GM21529 (cell line): ENCODE measurements at regions not wholly inside any gene's neighbourhood (a gene's known extent, or its start where the extent isn't known, plus 50 kb on each side); places are given as distances from the start of the nearest gene placed in this dataset.

Experiments
- ATAC-seq: cut with Tn5 transposase; IDR thresholded peaks from one replicate; pipeline ENCODE4 v1.9.1; 2021; ENCODE audit not compliant: unreplicated experiment

DNA sequence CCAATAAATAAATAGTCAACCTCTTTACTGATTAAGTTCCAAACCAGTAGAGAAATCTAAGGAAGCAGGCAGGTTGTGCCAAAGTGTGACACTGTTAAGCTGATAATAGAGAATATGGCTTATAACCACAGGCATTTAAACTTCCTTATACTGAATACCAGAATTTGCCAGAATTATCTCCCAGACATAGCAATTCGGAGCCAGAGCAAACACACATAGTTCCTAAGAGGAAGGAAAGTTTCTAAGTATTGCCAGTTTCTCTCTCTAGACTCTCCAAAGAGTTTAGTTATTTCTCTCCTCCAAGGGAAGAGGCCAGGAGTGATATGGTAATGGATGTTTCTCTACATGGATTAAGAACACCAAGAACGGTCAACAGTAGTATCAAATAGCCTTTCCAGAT, 191.7 kb upstream of the CPEB2 start:
- ATAC-seq = no peak

- ATAC-seq = no peak
Observed at GRCh38 chr4:14812101-14812500, 190.2 kb upstream of the CPEB2 start.

DNA sequence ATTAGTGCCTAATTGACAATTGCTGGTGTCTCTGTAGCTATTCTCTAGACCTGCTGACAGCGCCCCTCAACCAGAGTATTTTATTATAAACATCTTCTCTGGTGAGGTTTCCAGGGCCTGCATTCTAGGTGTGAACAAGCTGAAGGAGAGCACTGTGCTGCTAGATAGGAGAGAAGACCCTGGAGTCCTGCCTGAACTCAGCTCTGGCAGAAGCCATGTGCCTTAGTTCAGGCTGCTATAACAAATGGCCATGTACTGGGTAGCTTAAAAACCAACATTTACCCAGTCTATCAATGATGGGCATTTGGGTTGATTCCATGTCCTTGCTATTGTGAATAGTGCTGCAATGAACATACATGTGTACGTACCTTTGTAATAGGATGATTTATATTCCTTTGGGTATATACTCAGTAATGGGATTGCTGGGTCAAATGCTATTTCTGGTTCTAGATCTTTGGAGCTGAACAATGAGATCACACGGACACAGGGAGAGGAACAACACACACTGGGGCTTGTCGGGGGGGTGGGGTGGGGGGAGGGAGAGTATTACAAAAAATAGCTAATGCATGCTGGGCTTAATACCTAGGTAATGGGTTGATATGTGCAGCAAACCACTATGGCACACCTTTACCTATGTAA, 185.5 kb upstream of the CPEB2 start:
- ATAC-seq = no peak

GRCh38 chr4:14824189-14824588, 178.1 kb upstream of the CPEB2 start:
- no peak for ATAC-seq

GRCh38 chr4:14827111-14827510, 175.2 kb upstream of the CPEB2 start:
- no peak for ATAC-seq

GRCh38 chr4:14829795-14830194, 172.5 kb upstream of the CPEB2 start:
- ATAC-seq = no peak

GRCh38 chr4:14831416-14831815, 170.9 kb upstream of the CPEB2 start:
- ATAC-seq = no peak

GRCh38 chr4:14833053-14833452, 169.2 kb upstream of the CPEB2 start:
- ATAC-seq = no peak

- no peak for ATAC-seq
Observed at GRCh38 chr4:14834382-14834781, 167.9 kb upstream of the CPEB2 start.

- no peak for ATAC-seq
Observed at GRCh38 chr4:14835288-14835687, 167.0 kb upstream of the CPEB2 start.

GRCh38 chr4:14835708-14836425, 166.4 kb upstream of the CPEB2 start:
- ATAC-seq = no peak

- peak; percentile 72 for ATAC-seq
Observed at GRCh38 chr4:14837860-14838259, 164.4 kb upstream of the CPEB2 start.

DNA sequence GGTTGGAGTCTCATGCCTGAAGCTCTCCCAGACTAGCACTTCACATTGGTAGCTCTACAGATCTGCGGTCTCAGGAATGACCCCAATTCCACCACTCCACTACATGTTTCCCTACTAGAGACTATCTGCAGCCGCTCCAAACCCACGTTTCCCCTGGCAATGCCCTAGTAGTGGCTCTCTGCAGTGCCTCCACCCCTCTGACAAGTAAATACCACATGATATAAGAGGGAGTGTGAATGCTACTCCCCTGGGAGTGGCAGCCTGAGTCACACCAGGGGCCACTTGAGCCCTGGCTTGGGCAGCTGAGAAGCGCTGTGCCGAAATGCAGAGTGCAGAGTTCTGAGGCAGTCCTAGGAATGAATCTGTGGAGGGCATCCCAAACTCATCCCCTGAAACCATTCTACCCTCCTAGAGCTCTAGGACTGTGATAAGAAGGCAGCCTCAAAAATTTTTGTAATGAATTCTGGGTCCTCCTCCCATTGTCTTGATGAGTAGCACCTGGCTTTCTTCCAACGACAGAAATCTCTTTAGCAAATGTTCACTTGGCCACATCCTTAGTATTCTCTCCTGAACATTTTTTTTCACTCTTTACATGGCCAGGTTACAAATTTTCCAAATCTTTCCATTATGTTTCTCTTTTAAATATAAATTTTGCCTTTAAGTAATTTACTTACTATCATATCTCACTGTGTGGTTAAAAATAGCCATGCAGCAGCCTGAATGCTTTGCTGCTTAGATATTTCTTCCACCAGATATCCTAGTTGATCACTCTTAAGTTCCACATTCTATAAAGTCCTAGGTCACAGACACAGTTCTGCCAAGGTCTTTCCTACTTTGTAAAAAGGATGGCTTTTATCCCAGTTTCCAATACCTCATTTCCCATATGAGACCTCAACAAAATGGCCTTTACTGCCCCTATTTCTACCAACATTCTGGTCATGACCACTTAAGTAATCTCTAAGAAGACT, 160.2 kb upstream of the CPEB2 start:
- ATAC-seq = no peak

DNA sequence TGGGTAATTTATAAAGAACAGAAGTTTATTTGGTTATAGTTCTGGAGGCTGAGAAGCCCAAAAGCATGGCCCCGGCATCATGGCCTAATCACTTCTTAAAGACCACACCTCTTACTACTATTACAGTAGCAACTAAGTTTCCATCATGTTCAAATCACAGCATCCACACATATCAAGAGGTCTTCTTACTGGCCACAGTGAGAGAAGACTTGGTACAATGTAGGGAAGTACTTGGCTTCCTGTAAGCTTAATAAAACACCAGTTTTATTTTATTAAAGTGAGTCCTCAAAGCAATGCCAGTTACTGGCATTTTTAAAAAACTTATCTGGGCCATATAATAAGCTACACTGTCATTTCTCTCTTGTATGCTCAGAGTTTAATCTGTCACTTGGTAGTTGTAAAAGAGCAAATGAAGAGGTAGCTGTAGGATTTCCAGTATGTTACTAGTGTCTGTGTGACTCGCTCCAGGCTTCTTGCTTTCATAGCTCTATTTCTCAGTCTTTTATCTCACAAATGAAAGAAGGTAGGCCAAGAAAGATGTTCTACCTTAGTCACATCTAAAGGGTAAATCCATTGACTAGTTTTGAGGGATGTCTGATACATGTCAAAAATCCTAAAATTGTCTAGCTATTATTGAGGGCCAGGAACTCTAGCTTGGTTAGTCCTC, 159.2 kb upstream of the CPEB2 start:
- no peak for ATAC-seq

- no peak for ATAC-seq
Observed at GRCh38 chr4:14844061-14844460, 158.2 kb upstream of the CPEB2 start.

- no peak for ATAC-seq
Observed at GRCh38 chr4:14848229-14848628, 154.1 kb upstream of the CPEB2 start.

DNA sequence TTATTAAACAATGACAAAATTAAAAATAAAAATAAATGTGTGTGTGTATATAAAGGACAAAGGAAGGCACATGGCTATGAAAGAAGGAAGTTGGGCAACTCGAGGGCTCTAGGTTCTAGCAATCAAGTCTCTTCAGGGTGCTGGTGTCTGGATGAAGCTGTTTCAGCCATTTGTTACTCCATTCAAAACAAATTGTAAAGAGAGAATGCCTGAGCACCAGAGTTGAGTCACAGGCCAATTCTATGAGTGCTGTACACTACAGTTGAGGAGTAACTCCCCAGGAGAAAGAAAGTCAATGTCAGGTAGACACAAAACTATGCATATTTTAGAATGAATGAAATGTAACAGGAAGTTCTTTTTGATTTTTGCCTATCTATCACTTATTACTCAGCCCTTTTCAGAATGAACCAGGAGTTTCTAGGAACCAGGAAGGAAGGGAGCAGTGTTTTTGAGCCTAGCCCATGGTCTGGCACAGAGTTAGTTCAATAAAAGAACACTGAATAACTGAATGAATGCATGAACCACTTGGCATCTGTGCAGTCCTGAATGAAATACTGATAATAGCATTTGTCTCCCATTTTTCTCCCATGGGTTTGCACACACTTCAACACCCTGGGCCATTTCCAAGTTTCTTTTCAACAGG, 151.7 kb upstream of the CPEB2 start:
- ATAC-seq = no peak

DNA sequence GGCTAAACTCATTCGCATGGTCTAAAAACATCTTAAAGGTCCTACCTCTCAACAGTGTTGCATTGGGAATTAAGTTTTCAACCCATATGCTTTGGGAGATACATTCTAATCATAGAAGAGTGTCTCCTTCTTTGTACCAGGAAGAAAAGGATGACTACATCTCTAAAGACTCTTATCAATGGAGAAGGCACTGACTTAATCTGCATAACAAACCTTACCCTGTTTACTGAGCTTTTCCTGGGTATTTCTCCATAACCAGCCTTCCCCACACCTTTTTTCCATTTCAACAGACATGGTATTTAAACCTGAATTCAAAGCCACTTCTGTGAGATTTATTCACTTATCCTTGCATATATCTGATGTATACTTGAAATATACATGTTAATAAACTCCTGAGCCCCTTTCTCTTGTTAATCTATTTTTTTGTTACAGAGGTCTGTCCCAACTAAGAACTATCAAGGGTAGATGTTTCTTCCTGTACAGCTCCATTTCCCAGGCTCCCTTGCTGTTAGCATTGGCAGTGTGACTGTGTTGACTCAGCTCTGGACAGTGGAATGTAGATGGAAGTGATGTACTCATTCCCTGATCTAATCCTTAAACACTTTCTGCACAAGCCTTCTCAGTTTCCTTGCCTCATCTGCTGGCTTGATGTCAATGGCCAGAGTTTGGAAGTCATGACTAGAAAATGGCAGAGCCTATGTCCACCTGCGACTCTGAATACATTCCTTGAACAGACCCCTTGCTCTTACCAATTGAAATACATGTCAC, 148.9 kb upstream of the CPEB2 start:
- no peak for ATAC-seq

- peak; percentile 3 for ATAC-seq
Observed at GRCh38 chr4:14855719-14856061, 146.6 kb upstream of the CPEB2 start.
